IPS-NIHi7 (cell line): ENCODE measurements at regions not wholly inside any gene's neighbourhood (a gene's known extent, or its start where the extent isn't known, plus 50 kb on each side); places are given as distances from the start of the nearest gene placed in this dataset.
"Not testable (repeated sequence)": the region's sequence is repeated elsewhere in the genome, so short reads cannot be mapped to it uniquely, and the experiment has no call there.

Experiments used
- DNase-seq: peaks from one replicate; pipeline ENCODE4 v3.0.0; 2012; ENCODE audit warnings: mixed read lengths; ENCODE audit errors: extremely low spot score

DNA sequence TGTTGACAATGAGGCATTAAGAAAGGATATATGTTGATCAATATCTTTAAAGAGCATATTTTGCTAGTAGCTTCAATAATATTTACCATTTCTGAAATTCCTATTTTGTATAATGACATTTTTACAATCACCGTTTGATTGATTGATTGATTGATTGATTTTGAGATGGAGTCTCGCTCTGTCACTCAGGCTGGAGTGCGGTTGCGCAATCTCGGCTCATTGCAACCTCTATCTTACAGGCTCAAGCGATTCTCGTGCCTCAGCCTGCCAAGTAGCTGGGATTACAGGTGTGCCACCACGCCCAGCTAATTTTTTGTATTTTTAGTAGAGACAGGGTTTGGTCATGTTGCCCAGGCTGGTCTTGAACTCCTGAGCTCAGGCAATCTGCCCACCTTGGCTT lies 150.9 kb upstream of the TEX13D start:
- not testable (repeated sequence) for DNase-seq

DNA sequence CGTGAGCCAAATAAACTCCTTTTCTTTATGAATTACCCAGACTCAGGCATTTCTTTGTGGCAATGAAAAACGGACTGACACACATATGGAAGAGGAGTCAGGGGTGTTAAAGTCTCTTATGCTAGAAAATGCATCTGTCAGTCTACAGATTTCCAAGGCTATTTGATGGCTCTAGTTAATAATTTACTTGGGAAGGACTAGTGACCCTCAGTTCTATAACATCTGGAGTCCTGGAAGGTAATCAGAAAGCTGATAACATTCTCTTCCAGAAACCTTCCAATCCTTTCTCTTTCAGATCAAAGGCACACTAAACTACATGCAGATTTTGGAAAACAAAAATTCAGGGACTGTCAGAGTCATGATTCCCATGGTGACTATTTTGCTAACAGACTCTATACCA lies 142.0 kb upstream of the TEX13D start:
- no peak for DNase-seq

DNA sequence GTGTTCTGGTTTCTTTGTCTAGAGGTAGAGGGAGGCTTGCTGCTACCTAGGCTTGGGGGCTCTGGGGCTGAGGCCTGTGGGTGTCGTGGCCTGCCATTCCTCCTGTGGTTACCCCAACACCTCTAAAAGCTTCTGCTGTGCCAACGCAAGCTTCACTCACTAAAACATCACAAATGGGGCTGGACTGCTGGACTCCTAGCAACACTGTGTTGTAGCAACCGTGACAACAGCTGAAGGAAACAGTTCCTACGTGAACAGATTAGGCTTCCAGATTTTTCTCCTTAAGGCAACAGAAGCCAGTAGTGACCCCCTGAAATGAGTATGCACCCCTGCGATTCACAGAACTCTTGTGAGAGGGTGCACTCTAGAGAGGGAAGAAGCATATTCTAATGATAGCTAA lies 138.3 kb upstream of the TEX13D start:
- DNase-seq, result no peak

DNA sequence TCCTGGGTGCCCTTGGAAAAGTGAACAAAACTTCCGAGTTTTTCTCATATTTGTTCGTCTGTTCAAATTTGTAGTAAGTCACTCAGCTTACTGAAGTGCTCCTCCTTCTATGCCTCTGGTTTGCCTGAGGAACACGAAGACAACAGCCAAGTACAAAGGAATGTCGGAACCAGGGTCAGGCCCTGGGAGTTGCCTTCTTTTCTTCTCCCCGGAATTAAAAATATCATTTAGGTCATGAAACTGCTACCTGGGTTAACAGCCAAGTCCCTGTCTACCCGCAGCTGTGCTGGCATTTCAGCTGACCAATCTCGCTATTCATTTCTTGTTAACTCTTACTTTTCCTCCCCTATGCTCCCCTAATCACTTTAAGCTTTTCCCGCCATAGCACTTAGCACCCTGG lies 137.6 kb upstream of the TEX13D start:
- DNase-seq, result no peak

DNA sequence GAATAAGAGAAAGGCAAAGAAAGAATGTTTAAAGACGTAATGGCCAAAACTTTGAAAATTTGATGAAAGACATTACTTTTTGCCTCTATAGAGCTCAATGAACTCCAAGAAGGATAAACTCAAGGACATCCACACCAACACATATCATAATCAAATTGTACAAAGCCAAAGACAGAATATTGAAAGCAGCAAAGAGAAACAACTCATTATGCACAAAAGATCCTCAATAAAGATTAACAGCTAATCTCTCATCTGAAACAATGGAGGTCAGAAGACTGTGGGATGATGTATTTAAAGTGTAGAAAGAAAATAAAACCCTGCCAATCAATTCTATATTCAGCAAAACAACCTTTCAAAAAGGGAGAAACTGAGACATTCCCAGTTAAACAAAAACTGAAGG lies 129.1 kb upstream of the TEX13D start:
- no peak for DNase-seq

DNA sequence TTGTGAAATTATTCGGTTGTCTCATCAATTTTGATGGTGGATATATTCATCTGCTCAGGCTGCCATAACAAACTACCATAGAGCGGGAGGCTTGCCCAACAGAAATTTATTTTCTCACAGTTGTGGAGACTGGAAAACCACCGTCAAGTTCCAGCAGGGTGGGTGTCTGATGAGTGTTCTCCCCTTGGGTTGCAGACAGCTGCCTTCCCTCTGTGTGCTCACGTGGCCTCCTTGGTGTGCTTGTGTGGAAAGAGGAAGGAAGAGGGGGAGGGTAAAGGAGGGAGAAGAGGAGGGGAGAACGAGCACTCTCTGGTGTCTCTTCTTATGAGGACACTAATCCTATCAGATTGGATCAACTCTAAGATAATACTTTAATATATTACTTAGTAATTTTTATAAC lies 123.8 kb upstream of the TEX13D start:
- no peak for DNase-seq

DNA sequence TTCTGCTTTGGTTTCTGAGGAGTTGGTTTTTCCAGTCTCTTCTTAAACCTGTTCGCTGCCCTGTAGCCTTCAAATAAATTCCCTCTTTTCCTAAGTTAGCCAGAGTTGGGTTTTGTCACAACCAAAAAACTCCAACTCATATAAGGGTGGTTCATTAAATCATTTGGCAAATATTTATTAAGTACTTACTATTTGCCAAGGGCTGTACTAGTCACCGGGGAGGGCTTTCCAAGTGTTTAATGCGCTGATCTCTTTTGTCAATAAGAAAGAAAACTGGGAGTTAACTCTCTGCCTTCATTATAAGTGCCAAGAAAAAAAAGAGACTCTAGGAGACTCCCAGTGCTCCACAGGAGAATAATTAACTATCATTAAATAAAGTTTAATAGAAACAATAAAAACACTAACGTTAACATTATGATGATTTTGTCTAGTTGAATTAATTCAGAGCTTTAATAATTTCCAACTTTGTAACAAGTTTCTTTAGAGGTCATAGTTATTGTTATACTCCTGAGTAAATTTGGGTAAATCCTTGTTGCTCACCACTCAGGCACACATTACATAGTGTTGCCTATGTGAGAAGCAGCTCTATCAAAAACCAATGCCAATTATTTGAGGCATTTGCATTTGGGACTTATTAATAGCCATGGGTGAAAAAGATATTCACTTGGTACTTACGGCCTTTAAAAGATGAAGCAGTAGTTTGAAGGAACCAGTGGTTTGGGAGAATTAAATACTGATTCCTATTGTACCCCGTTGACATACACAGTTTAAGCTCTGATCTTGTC lies 122.5 kb upstream of the TEX13D start:
- no peak for DNase-seq

DNA sequence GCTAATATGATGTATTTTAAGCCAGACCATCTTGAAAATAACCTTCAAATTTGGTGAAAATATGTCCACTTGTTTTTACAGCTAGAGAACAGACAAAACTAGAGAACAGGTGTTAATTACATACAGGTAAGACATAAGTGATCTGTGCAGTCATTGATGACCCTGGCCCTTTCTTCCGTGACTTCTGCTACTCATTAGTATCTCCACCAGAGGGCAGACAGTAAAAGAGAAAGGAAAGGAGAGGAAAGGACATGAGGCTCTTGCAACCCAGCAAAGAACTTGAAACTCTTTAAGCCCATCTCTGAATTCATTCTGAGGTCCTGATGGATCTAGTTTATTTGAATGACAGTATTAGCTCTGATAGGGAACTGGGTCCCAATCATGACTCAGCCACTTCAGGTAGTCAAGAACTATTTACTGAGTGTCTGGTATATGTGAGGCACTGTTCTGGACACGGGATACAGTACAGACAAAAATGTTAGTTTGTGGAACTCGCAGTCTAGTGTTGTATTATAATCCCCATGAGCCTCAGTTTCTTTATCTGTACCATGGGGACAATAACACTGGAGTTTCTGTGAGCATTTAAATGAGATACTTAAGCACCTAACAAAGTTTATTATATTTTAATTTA lies 121.0 kb upstream of the TEX13D start:
- DNase-seq, result peak; percentile 56

DNA sequence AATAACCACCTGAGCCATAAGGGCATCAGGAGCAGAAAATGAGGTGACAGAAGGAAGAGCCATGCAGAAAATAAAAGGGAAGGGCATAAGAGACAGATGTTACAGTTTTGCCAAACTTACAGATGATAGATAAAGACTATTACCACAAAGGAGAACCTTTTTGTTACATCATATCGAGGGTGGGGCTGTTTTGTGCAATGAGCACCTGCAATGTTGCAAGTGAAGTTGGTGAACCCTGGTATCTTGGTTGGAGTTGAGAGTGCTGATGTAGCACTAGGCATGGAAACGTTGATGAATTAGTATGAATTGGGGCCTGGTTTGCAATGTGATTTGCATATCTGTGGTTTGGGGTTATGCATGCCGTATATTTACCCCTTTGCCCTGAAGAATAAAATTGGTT lies 119.8 kb upstream of the TEX13D start:
- DNase-seq, result no peak

DNA sequence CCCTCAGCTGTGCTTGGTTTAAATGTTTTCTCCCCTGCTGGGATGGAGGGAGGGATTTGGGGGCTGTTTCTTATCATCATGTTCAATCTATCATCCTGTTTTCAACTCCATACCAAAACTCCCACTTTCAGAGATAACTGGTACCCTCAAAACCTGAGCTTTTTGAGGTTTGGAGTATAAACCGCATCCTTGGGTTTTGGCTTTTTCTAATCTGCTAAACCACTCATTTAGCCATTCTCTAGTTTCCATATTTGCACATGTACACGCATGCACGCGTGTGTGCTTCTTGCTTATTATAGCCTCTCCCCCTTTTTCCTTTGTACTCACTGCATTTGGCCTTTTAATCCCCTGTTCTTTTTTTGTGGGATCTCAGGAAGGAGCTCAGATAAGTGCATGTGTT lies 116.7 kb upstream of the TEX13D start:
- no peak for DNase-seq

DNA sequence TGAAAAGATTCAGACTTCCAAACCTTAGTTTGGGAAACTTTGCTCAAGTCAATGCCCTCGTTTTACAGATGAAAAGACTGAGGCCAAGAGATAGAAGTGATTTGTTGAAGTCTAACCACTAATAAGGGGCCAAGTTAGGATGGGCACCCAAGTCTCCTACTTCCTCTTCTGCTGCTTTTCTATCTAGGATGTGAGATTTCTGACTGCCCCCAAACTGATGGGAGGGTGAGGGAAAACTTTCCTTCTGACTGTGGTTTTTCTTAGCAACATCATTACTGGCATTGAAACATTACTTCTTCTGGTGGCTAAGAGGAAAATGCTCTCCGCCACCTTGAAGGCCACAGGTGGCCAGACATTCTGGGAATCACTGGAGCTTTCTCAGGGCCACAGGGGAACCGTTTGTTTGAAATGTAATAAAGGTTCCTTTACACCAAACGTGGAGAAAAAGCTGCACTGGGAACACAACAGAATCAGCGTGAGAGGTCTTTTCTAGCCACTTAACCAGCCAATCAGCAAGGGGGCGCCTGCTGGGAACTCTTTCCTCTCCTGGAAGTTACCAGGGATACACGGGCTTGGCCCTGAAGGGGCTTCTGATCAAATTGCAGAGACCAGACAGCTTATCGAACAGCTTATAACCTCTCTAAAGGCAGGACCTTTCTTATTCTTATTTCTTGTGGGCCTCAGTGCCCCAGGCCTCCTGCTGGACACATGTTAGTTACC lies 115.9 kb upstream of the TEX13D start:
- peak; percentile 66 for DNase-seq

DNA sequence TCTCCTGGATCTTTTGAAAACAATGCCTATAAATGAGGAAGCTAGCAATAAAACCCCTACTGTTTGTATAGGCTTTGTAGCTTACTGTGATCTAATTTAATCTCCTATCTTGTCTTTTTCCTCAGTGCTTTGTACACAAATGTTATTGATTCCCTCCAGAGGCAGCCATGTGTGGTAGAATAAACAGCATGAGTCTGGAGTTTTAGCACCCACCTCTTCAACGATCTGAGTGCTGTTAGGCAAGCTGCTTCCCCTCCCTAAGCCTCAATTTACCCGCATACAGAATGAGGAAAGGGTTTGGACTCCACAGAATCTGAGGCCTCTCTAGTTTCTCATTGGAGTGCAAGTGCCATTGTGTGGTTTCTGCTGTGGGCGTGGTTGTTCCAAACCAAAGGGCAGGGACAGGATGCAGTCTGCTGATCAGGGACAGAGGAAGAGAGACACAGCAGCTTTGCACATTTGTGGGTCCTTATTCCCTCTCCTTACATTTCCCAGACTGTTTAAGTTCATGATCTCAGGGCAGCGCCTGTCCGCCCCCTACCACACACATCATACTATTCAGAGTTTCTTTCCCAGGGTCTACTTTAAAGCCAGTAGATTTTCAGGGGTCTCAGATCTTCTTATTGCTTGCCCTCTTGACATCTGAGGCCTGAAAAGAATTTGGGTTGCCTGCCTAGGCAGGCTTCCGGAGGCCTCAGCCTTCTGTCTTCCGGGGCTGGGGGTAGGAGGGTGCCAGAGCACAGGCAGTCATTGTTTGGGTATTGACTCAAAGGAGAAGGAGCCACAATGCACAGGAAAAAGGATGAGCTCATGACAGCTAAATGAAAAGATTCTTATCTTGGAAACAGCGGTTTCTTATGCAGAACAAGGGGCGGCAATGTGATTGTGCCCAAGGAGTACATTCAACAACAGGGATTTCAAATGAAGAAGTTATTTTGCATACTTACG lies 114.9 kb upstream of the TEX13D start:
- DNase-seq, result peak; percentile 56

DNA sequence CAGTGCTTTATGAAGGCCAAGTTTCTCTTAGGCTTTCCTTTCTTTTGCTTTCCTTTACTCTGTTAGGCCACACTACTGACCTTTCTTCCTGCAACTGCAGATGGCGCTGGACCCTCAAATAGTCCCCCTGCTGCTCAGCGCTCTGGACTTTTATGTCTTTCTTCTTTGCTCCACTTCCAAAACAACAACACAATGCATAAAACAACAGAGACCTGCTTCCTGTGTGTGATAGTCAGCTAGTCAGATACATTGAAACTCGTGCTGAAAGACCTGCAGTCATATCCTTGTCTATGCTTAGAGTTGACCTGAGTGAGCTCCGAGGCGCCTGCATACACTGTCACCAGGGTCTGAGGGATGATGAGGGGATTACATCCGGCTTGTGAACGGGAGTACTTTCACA lies 108.9 kb upstream of the TEX13D start:
- peak; percentile 54 for DNase-seq

DNA sequence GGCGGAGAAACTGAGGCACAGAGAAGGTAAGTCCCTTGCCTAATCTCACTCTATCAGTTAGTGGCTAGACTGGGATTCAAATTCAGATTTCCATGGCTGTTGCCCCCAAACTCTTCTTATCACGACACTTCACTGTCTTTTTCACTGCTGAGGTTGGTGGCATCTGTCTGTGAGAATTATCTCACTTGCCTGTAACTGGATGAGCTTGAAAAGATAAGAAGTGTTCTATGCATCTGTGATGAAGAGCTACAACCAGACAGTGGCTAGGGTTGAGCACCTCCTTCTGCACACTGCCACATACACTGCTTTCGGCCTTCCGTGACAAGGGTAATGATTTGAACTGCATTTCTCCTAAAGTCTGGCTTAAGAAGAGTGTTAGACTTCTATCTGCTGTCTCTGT lies 107.9 kb upstream of the TEX13D start:
- no peak for DNase-seq

DNA sequence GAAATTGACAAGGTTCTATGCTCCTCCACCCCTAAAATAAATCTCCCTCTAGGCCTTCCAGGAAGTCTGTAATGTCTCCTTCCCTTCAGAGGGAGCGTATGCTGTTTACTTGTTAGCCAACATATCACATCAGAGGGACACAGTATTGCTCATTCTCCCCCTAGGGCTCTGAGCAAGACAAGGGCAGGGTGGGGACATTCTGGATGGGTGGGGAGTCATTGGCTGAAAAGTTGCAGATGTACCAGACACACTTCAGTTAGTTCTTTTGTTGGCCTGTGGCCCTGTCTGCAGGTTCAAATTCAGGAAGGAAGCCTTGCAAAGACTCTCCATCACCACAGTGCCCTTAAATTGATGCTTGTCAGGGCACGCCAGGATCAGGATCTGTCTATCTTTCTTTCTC lies 106.3 kb upstream of the TEX13D start:
- DNase-seq, result no peak

DNA sequence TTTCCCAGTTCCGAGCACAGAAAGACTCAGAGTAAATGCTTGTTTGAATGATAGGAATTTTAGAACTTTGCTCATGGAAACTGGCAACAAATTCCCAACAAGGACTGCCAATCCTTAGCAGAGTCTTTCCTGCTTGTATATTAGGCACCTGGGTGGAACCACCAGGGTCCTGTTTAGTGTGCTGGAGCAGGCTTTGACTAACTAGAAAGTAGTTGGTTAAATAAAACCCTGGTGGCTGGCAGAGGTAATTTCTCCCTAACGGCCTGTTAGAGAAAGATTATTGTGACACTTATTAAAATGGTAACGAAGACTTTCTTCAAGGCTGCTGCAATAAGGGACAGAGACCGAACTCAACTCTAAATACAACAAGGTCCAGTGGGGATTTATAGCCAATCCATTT lies 103.6 kb upstream of the TEX13D start:
- no peak for DNase-seq

DNA sequence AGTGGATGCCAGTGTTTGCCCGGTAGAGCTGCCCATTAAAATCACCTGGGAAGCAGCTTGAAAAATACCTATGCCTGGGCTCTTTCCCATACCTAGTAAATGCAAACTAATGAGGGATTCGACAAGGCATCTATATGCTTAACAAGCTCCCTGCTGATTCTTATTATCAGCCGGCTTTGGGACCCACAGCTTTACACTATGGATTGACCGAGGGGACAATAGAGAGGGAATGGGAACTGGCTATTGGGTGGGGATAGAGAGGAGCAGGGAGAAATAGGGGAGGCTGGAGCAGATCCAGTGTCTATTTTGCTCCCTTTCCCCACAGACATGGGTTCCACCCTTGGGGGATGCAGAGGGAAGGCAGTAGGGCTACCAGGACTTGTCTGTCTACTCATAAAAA lies 103.1 kb upstream of the TEX13D start:
- no peak for DNase-seq

DNA sequence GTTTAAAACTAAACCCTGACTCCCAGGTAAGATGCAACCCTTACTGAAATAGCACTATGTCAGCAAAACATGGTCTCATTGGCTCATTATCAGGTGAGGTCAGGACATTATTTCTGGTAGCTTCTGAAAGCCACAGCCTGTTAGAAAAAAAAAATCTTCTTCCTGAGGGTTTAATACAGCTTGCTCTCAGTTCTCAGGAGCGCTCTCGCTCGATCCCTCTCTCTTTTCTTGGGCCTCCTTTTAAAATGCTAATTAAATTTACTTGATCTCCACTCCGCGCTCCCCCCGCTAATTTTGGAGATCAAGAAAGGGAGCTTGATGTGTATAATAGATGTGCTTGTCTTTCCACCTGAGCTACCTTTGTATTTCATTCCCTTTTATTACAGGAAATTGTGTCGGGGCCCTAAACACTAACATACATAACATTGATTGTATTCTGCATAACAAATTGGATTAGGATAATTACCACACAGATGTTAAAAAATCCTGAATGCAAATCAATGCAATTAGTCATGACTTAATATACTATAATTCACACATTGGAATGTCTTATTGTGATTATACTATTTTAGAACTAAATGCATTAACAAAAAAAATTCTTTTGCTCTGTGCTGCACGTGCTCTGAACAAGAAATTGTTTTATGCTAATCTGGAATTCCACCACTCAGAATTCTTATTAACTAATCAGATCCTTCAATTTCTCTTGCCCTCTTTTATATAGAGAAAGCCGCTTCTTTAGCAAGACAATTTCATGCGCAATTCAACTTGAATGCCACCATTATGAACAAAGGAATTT lies 101.6 kb upstream of the TEX13D start:
- no peak for DNase-seq

DNA sequence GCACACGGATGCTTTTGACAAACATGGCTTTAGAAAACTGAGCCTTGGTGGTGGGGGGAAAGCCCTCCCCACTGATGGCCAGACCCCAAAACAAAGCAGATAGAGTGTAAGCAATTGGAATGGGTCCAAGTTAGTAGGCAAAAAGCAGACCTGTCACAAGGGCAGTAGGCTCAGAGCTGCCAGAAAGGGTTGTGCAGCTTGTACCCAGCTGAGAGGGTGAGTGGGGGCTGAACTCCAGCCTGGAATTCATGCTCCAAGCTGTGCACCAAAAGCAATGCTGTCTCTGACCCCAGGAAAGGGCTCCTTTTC lies 101.1 kb upstream of the TEX13D start:
- no peak for DNase-seq

DNA sequence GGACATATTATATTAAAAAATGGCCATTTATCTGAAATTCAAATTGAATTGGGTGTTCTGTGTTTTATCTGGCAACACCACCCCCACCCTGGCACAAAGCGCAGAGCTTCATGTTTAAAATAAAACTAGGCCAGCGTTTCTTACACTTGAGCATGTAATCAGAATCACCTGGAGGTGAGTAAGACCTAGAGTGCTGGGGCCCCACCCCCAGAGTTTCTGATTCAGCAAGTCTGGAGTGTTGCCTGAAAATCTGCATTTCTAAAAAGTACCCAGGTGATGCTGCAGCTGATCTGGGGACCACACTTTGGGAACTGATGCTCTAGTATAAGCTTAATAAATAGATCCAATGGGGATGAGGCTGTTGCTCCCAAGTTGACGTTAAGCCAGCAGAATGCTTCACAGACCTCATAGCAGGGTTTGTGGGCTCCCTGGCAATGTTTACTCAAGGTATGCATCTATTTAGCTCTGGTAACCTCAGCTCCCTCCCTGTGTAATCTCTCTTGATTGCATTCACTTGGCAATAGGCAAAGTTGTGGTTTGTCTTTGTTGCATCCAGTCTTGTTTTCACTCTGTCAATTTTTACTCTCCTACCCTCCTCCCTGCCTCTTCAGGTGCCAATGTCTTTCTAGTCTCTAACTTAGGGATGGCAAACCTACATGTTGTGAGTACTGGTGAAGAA lies 99.8 kb upstream of the TEX13D start:
- DNase-seq, result no peak

DNA sequence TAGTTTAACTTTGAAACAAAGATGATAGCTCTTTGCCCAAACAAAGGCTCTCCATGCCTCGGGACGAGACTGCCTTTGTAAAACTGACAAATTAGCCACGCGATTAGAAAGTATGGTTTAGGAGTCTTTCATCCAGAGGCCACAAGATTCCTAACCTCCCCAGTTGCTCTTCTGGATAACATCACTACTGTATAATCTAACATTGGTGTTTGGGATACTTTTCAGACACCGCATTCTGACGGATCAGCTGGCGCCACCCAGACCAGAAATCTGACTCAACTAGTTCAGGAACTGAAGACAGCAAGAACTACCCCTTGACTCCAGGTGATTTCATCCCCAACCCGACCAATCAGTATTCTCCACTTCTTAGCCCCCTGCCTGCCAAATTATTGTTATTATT lies 98.1 kb upstream of the TEX13D start:
- no peak for DNase-seq
